ENCODE measurements at regions not wholly inside any gene's neighbourhood (a gene's known extent, or its start where the extent isn't known, plus 50 kb on each side); places are given as distances from the start of the nearest gene placed in this dataset.
"Not testable (repeated sequence)": the region's sequence is repeated elsewhere in the genome, so short reads cannot be mapped to it uniquely, and the experiment has no call there.

DNA sequence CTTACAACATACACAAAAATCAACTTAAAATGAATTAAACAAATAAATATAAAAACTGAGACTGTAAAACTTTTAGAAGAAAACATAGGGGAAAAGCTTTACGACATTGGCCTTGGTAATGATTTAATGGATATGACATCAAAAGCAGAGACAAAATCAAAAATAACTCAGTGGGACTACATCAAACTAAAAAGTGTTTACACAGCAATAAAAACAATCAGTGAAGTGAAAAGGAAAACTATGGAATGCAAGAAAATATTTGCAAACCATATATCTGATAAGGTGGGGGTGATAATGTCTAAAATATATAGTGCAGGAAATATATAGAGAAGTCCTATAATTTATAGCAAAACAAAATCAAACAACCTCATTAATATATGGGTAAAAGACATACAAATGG, 364.4 kb upstream of the INTU start:
- Histone ChIP-seq H3K9me1 (replicated peaks; ENCODE audit: control insufficient read depth, extremely low read depth, insufficient read depth, low read length) (no peaks in the 10 kb centered on the region), H3K27me3 (ENCODE audit: control insufficient read depth in 2 of 2, insufficient read depth in 2 of 2, low read length in 2 of 2) (no peaks in the 10 kb centered on the region), H3K9me3 (replicated peaks; ENCODE audit: control insufficient read depth, insufficient read depth, low read length) (peaks cover 2% of the 10 kb centered on the region), H3K27ac (ENCODE audit: insufficient read depth, low read depth, low read length) (no peak overlapping the region), H3K4me1 (ENCODE audit: control insufficient read depth, extremely low read depth, insufficient read depth, low read length) (no peaks in the 10 kb centered on the region), H3K9ac (replicated peaks; ENCODE audit: extremely low read depth, insufficient read depth, low read length) (no peak overlapping the region), H2AFZ (ENCODE audit: low read depth, low read length) (no peak overlapping the region), H3K4me3 (replicated peaks in 1 of 3; ENCODE audit: insufficient read depth in 1 of 3, low read depth in 1 of 3, low read length in 3 of 3) (no peak overlapping the region), H3K79me2 (ENCODE audit: control insufficient read depth, insufficient read depth, low read length) (no peaks in the 10 kb centered on the region), H4K20me1 (replicated peaks; ENCODE audit: control insufficient read depth, extremely low read depth, insufficient read depth, low read length) (no peaks in the 10 kb centered on the region), H3K36me3 (ENCODE audit: control insufficient read depth in 2 of 2, extremely low read depth in 1 of 2, insufficient read depth in 2 of 2, low read length in 2 of 2) (no peaks in the 10 kb centered on the region), H3K4me2 (ENCODE audit: insufficient read depth, low read length) (no peak overlapping the region)
- intact Hi-C loops (cut with micrococcal nuclease): no loop called here
- DNase-seq (ENCODE audit: low read depth, low spot score) (no peak), FAIRE-seq (no peak)
- dilution Hi-C loops (cut with MboI; ENCODE audit: extremely low pct_ligation_motif_present, low sequenced_read_pairs): no loop called here
- no TSS peak for BruUV-seq (replicated peaks)
- CTCF ChIA-PET: no interaction called here
- POLR2A ChIA-PET: no interaction called here
- no peak for TF ChIP-seq POLR2AphosphoS5 (IDR thresholded peaks at IDR 0.05; ENCODE audit: insufficient read depth, low read depth, low read length)
- TF ChIP-seq, protein P1, sequence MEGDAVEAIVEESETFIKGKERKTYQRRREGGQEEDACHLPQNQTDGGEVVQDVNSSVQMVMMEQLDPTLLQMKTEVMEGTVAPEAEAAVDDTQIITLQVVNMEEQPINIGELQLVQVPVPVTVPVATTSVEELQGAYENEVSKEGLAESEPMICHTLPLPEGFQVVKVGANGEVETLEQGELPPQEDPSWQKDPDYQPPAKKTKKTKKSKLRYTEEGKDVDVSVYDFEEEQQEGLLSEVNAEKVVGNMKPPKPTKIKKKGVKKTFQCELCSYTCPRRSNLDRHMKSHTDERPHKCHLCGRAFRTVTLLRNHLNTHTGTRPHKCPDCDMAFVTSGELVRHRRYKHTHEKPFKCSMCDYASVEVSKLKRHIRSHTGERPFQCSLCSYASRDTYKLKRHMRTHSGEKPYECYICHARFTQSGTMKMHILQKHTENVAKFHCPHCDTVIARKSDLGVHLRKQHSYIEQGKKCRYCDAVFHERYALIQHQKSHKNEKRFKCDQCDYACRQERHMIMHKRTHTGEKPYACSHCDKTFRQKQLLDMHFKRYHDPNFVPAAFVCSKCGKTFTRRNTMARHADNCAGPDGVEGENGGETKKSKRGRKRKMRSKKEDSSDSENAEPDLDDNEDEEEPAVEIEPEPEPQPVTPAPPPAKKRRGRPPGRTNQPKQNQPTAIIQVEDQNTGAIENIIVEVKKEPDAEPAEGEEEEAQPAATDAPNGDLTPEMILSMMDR (IDR thresholded peaks at IDR 0.05; ENCODE audit: extremely low read depth in 1 of 2, insufficient read depth in 1 of 2, low read depth in 1 of 2, low read length in 2 of 2): no peak
- TF ChIP-seq GATA2 (IDR thresholded peaks at IDR 0.05; ENCODE audit: insufficient read depth, insufficient read length, low read depth, low read length): no peak
- TF ChIP-seq EZH2 (IDR thresholded peaks at IDR 0.05; ENCODE audit: borderline replicate concordance, low read depth, low read length, severe bottlenecking): no peak
- no peak for TF ChIP-seq POLR2A (IDR thresholded peaks at IDR 0.05; ENCODE audit: low read depth, low read length)
- TF ChIP-seq MYC (IDR thresholded peaks at IDR 0.05; ENCODE audit: low read depth, low read length): no peak
- TF ChIP-seq JUN (IDR thresholded peaks at IDR 0.05; ENCODE audit: borderline replicate concordance, insufficient read depth, insufficient read length, low read depth): no peak
- TF ChIP-seq, protein P2, sequence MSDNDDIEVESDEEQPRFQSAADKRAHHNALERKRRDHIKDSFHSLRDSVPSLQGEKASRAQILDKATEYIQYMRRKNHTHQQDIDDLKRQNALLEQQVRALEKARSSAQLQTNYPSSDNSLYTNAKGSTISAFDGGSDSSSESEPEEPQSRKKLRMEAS (IDR thresholded peaks at IDR 0.05; ENCODE audit: insufficient read depth, insufficient read length): no peak
- no peak for TF ChIP-seq FOS (IDR thresholded peaks at IDR 0.05; ENCODE audit: borderline replicate concordance, insufficient read depth, low read length)

DNA sequence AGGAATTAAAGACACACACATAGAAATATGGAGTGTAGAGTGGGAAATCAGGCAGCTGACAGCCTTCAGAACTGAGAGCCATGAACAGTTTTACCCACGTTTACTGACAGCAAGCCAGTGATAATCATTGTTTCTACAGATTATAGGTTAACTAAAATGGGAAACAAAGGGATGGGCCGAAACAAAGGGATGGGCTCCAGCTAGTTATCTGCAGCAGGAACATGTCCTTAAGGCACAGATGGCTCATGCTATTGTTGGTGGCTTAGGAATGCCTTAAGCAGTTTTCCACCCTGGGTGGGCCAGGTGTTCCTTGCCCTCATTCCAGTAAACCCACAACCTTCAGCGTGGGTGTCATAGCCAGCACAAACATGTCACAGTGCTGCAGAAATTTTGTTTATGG, 355.7 kb upstream of the INTU start:
- H3K27ac ChIP-seq (ENCODE audit: insufficient read depth, low read depth, low read length); H4K20me1 ChIP-seq (replicated peaks; ENCODE audit: control insufficient read depth, extremely low read depth, insufficient read depth, low read length); H2AFZ ChIP-seq (ENCODE audit: low read depth, low read length); H3K9me3 ChIP-seq (replicated peaks; ENCODE audit: control insufficient read depth, insufficient read depth, low read length); H3K79me2 ChIP-seq (ENCODE audit: control insufficient read depth, insufficient read depth, low read length); CTCF ChIA-PET; H3K27me3 ChIP-seq (ENCODE audit: control insufficient read depth in 2 of 2, insufficient read depth in 2 of 2, low read length in 2 of 2); H3K9ac ChIP-seq (replicated peaks; ENCODE audit: extremely low read depth, insufficient read depth, low read length); H3K4me1 ChIP-seq (ENCODE audit: control insufficient read depth, extremely low read depth, insufficient read depth, low read length); dilution Hi-C loops (cut with MboI; ENCODE audit: extremely low pct_ligation_motif_present, low sequenced_read_pairs); BruUV-seq (replicated peaks); H3K4me2 ChIP-seq (ENCODE audit: insufficient read depth, low read length); FAIRE-seq; H3K9me1 ChIP-seq (replicated peaks; ENCODE audit: control insufficient read depth, extremely low read depth, insufficient read depth, low read length); H3K36me3 ChIP-seq (ENCODE audit: control insufficient read depth in 2 of 2, extremely low read depth in 1 of 2, insufficient read depth in 2 of 2, low read length in 2 of 2); H3K4me3 ChIP-seq (replicated peaks in 1 of 3; ENCODE audit: insufficient read depth in 1 of 3, low read depth in 1 of 3, low read length in 3 of 3); DNase-seq (ENCODE audit: low read depth, low spot score); POLR2A ChIA-PET; intact Hi-C loops (cut with micrococcal nuclease): not testable (repeated sequence)
